ENCODE measurements at regions not wholly inside any gene's neighbourhood (a gene's known extent, or its start where the extent isn't known, plus 50 kb on each side); places are given as distances from the start of the nearest gene placed in this dataset.
"Not testable (repeated sequence)": the region's sequence is repeated elsewhere in the genome, so short reads cannot be mapped to it uniquely, and the experiment has no call there.

DNA sequence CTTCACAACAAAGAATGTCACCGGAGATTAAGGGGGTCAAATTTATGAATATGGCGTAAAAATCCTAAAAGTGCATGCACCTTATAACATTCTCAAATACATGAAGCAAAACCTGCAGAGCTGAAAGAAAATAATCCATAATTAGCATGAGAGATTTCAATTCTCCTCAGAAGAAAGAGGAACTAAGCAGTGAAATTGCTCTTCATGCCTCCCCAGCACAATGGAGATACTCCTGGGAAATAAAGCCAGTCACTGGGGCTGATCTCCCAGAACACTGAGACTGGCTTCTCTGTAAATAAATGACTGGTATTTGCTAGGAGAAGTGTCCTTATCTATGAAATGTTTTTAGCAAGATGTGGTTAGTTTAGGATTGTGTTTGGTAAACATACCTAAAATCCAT, 68.1 kb downstream of the GOLGA6L6 start:
- WGBS, 2 donors: no CpG with 5 or more reads among the region's 2 CpGs
- not testable (repeated sequence) for H3K27me3 ChIP-seq, DNase-seq

GRCh38 chr15:20472983-20473382, 68.6 kb downstream of the GOLGA6L6 start:
- H3K9me3 ChIP-seq; DNase-seq; H3K4me1 ChIP-seq; H3K4me3 ChIP-seq; intact Hi-C loops (cut with DNase I; ENCODE audit: low total_unique reads); H3K27me3 ChIP-seq; H3K36me3 ChIP-seq (ENCODE audit: low read depth, missing control alignments); H3K27ac ChIP-seq: not testable (repeated sequence)
- WGBS, 2 donors: 100% methylated on average over 1 of the region's 4 CpGs; no CpG with 5 or more reads in 1 of the 2 donors

More for the DNA sequence above, 68.1 kb downstream of the GOLGA6L6 start:
- H3K4me3 ChIP-seq; intact Hi-C loops (cut with DNase I; ENCODE audit: low total_unique reads); H3K9me3 ChIP-seq; H3K4me1 ChIP-seq; H3K27ac ChIP-seq; H3K36me3 ChIP-seq (ENCODE audit: low read depth, missing control alignments): not testable (repeated sequence)

- H3K27me3 ChIP-seq; H3K27ac ChIP-seq; intact Hi-C loops (cut with DNase I; ENCODE audit: low total_unique reads); DNase-seq; H3K4me1 ChIP-seq; H3K4me3 ChIP-seq; H3K36me3 ChIP-seq (ENCODE audit: low read depth, missing control alignments); H3K9me3 ChIP-seq: not testable (repeated sequence)
- 94% methylated on average over 2 of the region's 6 CpGs; no CpG with 5 or more reads in 1 of the 2 donors for WGBS, 2 donors
Observed at GRCh38 chr15:20470810-20471209, 70.8 kb downstream of the GOLGA6L6 start.

- H3K27ac ChIP-seq; DNase-seq; H3K4me3 ChIP-seq; intact Hi-C loops (cut with DNase I; ENCODE audit: low total_unique reads); H3K4me1 ChIP-seq; H3K9me3 ChIP-seq; H3K27me3 ChIP-seq; H3K36me3 ChIP-seq (ENCODE audit: low read depth, missing control alignments): not testable (repeated sequence)
- WGBS, 2 donors: no CpG with 5 or more reads among the region's 3 CpGs
Observed at GRCh38 chr15:20441138-20441537, 100.5 kb downstream of the GOLGA6L6 start.

GRCh38 chr15:20440390-20440789, 101.2 kb downstream of the GOLGA6L6 start:
- H3K36me3 ChIP-seq (ENCODE audit: low read depth, missing control alignments); H3K27me3 ChIP-seq; H3K4me1 ChIP-seq; H3K27ac ChIP-seq; H3K9me3 ChIP-seq; intact Hi-C loops (cut with DNase I; ENCODE audit: low total_unique reads); H3K4me3 ChIP-seq; DNase-seq: not testable (repeated sequence)
- WGBS, 2 donors: 91% methylated on average over 7 of the region's 11 CpGs; no CpG with 5 or more reads in 1 of the 2 donors

DNA sequence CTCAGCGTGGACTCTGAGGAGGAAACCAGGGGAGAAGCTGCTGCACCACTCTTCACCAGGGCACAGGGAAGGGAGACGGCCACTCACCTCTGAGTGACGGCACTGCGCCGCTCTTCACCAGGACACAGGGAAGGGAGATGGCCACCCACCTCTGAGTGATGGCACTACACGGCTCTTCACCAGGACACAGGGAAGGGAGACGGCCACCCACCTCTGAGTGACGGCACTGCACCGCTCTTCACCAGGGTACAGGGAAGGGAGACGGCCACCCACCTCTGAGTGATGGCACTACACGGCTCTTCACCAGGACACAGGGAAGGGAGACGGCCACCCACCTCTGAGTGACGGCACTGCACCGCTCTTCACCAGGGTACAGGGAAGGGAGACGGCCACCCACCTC, 102.5 kb downstream of the GOLGA6L6 start:
- H3K27me3 ChIP-seq; H3K9me3 ChIP-seq; H3K36me3 ChIP-seq (ENCODE audit: low read depth, missing control alignments); DNase-seq; H3K4me3 ChIP-seq; H3K27ac ChIP-seq; H3K4me1 ChIP-seq; intact Hi-C loops (cut with DNase I; ENCODE audit: low total_unique reads): not testable (repeated sequence)
- 70% methylated on average over 2 of the region's 15 CpGs; no CpG with 5 or more reads in 1 of the 2 donors for WGBS, 2 donors

- H3K36me3 ChIP-seq (ENCODE audit: low read depth, missing control alignments); DNase-seq; intact Hi-C loops (cut with DNase I; ENCODE audit: low total_unique reads); H3K27me3 ChIP-seq; H3K9me3 ChIP-seq; H3K4me1 ChIP-seq; H3K4me3 ChIP-seq; H3K27ac ChIP-seq: not testable (repeated sequence)
- WGBS, 2 donors: no CpG with 5 or more reads among the region's 8 CpGs
Observed at GRCh38 chr15:20438255-20438654, 103.3 kb downstream of the GOLGA6L6 start.

DNA sequence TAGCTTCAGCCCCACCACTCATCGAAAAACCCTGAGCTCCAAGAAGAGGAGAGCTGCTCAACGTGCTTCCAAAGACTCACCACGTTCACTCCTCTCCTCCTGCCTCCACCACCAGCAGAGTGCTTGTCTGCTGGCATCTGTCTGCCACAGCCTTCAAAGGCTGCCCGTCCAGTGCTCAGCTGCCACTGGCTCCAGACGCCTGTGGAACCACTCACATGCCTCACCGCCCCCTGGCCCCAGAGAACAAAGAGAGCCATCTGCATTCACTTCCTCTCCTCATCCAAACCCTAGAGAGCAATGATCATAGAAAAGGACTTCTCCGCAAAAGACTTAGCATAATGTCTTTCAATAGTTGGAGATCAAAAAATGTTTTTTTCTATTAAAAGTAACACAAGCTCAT, 108.1 kb downstream of the GOLGA6L6 start:
- intact Hi-C loops (cut with DNase I; ENCODE audit: low total_unique reads); DNase-seq; H3K4me3 ChIP-seq; H3K27ac ChIP-seq; H3K4me1 ChIP-seq; H3K9me3 ChIP-seq; H3K27me3 ChIP-seq; H3K36me3 ChIP-seq (ENCODE audit: low read depth, missing control alignments): not testable (repeated sequence)
- no CpG with 5 or more reads among the region's 7 CpGs for WGBS, 2 donors

DNA sequence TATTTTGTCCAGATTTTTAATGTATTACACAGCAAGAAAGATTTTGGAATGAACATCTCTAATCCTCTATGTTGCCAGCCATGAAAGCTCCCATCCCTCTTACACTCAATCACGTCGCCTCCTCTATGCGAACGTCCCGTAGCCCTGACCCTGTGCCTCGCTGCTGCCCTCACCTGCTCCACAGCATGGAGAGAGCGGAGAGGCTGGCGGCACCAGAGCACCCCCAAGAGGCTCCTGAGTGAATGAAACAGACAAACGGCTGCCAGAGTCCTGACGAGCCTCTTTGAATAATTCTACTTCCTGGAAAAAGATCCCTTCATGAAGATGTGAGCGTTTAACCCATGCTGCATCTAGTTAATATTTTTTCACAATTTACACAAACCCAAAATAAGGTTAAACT, 111.1 kb downstream of the GOLGA6L6 start:
- H3K27ac ChIP-seq; H3K4me1 ChIP-seq; DNase-seq; H3K4me3 ChIP-seq; H3K9me3 ChIP-seq; intact Hi-C loops (cut with DNase I; ENCODE audit: low total_unique reads); H3K27me3 ChIP-seq; H3K36me3 ChIP-seq (ENCODE audit: low read depth, missing control alignments): not testable (repeated sequence)
- no CpG with 5 or more reads among the region's 11 CpGs for WGBS, 2 donors

- intact Hi-C loops (cut with DNase I; ENCODE audit: low total_unique reads); DNase-seq; H3K4me3 ChIP-seq; H3K27me3 ChIP-seq; H3K9me3 ChIP-seq; H3K4me1 ChIP-seq; H3K36me3 ChIP-seq (ENCODE audit: low read depth, missing control alignments); H3K27ac ChIP-seq: not testable (repeated sequence)
- WGBS, 2 donors: 33 to 42% methylated on average over 2 of the region's 2 CpGs
Observed at GRCh38 chr15:20420710-20421109, 120.9 kb downstream of the GOLGA6L6 start.

DNA sequence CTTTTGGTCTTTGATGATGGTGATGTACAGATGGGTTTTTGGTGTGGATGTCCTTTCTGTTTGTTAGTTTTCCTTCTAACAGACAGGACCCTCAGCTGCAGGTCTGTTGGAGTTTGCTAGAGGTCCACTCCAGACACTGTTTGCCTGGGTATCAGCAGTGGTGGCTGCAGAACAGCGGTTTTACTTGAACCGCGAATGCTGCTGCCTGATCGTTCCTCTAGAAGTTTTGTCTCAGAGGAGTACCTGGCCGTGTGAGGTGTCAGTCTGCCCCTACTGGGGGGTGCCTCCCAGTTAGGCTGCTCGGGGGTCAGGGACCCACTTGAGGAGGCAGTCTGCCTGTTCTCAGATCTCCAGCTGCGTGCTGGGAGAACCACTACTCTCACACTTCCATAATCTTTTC, 125.0 kb downstream of the GOLGA6L6 start:
- 70 to 76% methylated on average over 7 of the region's 7 CpGs for WGBS, 2 donors
- intact Hi-C loops (cut with DNase I; ENCODE audit: low total_unique reads); DNase-seq; H3K27ac ChIP-seq; H3K36me3 ChIP-seq (ENCODE audit: low read depth, missing control alignments); H3K9me3 ChIP-seq; H3K27me3 ChIP-seq; H3K4me1 ChIP-seq; H3K4me3 ChIP-seq: not testable (repeated sequence)

- H3K27ac ChIP-seq; H3K4me1 ChIP-seq; H3K4me3 ChIP-seq; H3K9me3 ChIP-seq; intact Hi-C loops (cut with DNase I; ENCODE audit: low total_unique reads); DNase-seq; H3K36me3 ChIP-seq (ENCODE audit: low read depth, missing control alignments); H3K27me3 ChIP-seq: not testable (repeated sequence)
- WGBS, 2 donors: 89 to 92% methylated on average over 4 of the region's 4 CpGs
Observed at GRCh38 chr15:20409667-20410198, 131.9 kb downstream of the GOLGA6L6 start.
